ENCODE measurements at regions not wholly inside any gene's neighbourhood (a gene's known extent, or its start where the extent isn't known, plus 50 kb on each side); places are given as distances from the start of the nearest gene placed in this dataset.

DNA sequence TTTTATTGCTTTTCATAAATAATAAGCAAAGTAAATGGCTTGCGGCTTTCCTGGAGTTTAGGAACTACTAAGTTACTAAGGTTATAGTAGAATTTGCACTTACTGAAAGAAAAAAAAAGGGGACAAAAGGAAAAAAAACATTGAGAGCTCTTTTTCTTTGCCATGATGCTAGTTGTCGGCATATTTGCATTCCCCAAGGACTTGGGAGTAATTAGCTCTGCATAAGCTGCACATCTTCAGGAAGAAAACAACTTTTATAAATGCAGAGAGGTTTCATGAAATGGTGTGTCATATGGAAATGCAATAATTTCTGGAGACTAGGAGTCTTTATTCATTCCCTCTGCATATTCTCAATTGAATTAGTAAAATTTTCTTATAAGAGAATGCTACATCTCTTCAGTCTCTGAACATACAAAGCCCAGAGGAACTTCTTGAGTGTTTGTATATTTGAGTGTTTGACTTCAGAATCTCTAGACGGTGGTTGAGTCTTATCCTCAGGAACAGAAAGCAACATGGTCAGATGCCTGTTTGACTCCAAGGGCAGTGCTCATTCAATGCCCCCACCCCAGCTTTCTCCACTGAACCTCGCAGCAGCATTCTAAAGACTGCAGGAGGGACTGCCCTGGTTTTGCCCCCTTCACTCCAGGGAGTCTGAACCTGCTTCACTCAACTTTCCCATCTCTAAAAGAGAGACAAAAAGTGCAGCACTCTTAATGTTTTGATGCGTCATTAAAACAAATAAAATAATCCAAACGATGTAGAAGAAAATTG lies 158.9 kb upstream of the EEA1 start:
- no peak for TF ChIP-seq EZH2 (IDR thresholded peaks at IDR 0.05; ENCODE audit: insufficient read depth, poor library complexity, severe bottlenecking)
- TF ChIP-seq EZH2phosphoT487 (IDR thresholded peaks at IDR 0.05; ENCODE audit: insufficient read depth, low read depth) = no peak
